ENCODE measurements at regions not wholly inside any gene's neighbourhood (a gene's known extent, or its start where the extent isn't known, plus 50 kb on each side); places are given as distances from the start of the nearest gene placed in this dataset.
"Not testable (repeated sequence)": the region's sequence is repeated elsewhere in the genome, so short reads cannot be mapped to it uniquely, and the experiment has no call there.

DNA sequence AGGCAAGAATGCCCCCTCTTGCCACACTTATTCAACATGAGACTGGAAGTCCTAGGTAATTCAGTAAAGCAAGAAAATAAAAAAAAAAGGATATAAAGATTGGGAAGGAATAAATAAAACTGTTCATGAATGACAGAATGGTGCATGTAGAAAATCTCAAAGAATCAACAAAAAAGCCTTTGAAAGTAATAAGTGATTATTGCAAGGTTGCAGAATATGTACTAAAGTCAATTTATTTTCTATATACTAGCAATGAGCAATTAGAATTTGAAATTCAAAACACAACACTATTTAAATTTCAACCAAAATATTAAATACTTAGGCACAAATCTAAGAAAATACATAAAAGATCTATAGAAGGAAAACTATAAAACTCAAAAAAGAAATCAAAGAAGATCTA is 58.6 kb downstream of the MAGEA10 start:
- H3K4me2 ChIP-seq: no peak overlapping the region
- peaks cover 67% of the 10 kb centered on the region for H3K27me3 ChIP-seq
- no peaks in the 10 kb centered on the region for H4K20me1 ChIP-seq
- no peaks in the 10 kb centered on the region for H3K4me1 ChIP-seq
- no peak overlapping the region for H3K27ac ChIP-seq
- no peaks in the 10 kb centered on the region for H3K9me3 ChIP-seq
- H3K36me3 ChIP-seq: no peaks in the 10 kb centered on the region
- H3K9ac ChIP-seq: no peak overlapping the region
- no peak overlapping the region for H3K4me3 ChIP-seq
- TF ChIP-seq Cebpa-rat (IDR thresholded peaks at IDR 0.05): no peak

DNA sequence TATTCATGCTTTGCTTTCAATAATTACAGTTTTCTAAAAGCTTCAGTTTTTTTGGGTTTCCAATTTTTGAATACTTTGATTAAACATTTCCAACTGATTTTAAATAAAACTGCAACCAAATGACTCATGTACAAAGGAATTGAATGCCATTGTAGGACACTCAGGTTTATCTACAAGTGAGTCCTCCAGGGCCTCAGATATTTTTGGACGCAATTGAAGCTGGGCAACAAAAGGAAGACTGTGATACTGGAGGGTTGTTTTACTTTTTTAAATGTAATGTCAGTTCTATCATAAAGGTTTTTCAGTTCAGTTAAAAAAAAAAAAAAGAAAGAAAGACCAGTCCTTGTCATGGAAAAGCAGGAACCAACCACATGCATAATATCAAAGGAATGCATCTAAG is 64.2 kb downstream of the MAGEA10 start:
- peaks cover 68% of the 10 kb centered on the region for H3K27me3 ChIP-seq
- H4K20me1 ChIP-seq: no peaks in the 10 kb centered on the region

DNA sequence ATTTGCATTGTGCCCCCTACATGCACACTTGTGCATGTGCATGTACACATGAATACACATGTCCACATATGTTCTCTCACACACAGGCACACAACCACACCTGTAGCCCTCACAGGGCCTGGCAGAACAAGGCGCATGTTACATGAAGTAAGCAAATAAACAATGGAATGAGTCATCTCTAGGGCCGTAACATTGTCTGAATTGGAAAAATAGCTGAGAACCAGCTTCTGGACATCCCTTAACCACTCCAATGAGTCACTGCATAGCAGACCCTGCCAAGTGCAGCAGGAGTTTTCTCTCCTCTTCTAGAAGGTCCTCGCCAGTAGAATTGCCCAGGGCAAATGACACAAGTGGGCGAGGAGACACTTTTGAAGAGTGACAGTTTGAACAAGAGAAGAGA is 66.1 kb downstream of the MAGEA10 start:
- H3K9me3 ChIP-seq: no peaks in the 10 kb centered on the region
- H3K9ac ChIP-seq: no peak overlapping the region
- H4K20me1 ChIP-seq: no peaks in the 10 kb centered on the region
- H3K4me2 ChIP-seq: no peak overlapping the region
- TF ChIP-seq Cebpa-rat (IDR thresholded peaks at IDR 0.05): no peak
- no peak overlapping the region for H3K4me3 ChIP-seq
- H3K4me1 ChIP-seq: no peaks in the 10 kb centered on the region
- H3K27me3 ChIP-seq: peaks cover 74% of the 10 kb centered on the region
- no peaks in the 10 kb centered on the region for H3K36me3 ChIP-seq
- H3K27ac ChIP-seq: no peak overlapping the region

More for the DNA sequence above, 64.2 kb downstream of the MAGEA10 start:
- no peaks in the 10 kb centered on the region for H3K4me1 ChIP-seq
- no peak overlapping the region for H3K4me2 ChIP-seq
- H3K4me3 ChIP-seq: no peak overlapping the region
- TF ChIP-seq Cebpa-rat (IDR thresholded peaks at IDR 0.05): no peak
- H3K9me3 ChIP-seq: no peaks in the 10 kb centered on the region
- H3K27ac ChIP-seq: no peak overlapping the region
- no peaks in the 10 kb centered on the region for H3K36me3 ChIP-seq
- H3K9ac ChIP-seq: no peak overlapping the region

DNA sequence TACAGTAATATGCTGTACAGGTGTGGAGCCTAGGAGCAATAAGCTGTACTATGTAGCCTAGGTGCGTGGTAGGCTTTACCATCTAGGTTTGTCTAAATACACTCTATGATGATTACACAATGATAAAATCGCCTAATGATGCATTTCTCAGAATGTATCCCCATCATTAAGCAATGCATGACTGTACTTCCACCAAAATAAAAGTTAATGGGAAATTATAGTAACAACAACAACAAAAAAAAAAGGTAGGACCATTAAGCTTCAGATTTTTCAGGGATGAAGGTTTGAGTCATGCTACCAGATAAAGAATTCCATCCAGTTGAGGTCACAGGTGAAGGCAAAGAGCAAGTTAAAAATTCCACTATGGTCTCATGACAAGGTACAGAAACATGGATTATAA is 68.2 kb downstream of the MAGEA10 start:
- no peaks in the 10 kb centered on the region for H3K4me1 ChIP-seq
- no peaks in the 10 kb centered on the region for H3K36me3 ChIP-seq
- no peaks in the 10 kb centered on the region for H3K9me3 ChIP-seq
- H3K4me3 ChIP-seq: no peak overlapping the region
- H4K20me1 ChIP-seq: no peaks in the 10 kb centered on the region
- H3K9ac ChIP-seq: no peak overlapping the region
- no peak for TF ChIP-seq Cebpa-rat (IDR thresholded peaks at IDR 0.05)
- H3K27me3 ChIP-seq: peaks cover 71% of the 10 kb centered on the region
- no peak overlapping the region for H3K4me2 ChIP-seq
- H3K27ac ChIP-seq: no peak overlapping the region

DNA sequence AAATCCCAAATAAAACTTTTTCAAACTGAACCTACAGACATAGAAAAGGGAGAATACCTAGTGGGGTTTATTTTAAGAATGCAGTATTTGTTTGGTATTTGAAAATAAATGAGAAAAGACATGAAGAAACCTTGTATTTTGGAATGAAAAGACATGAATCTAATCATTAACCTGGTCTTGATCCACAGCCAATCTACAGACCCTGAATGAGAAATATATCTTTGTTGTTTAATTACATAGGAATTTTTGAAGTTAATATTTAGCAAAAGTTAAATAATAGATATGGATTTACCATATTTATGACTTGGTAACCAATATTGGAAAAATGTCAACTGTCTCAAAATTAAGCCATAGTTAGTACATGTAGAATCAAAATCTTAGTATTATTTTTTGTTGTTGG is 76.8 kb downstream of the MAGEA10 start:
- Histone ChIP-seq H3K36me3 (no peaks in the 10 kb centered on the region), H3K27me3 (peaks cover 41% of the 10 kb centered on the region), H3K9me3 (no peaks in the 10 kb centered on the region), H3K27ac (no peak overlapping the region), H3K9ac (no peak overlapping the region), H3K4me2 (no peak overlapping the region), H4K20me1 (no peaks in the 10 kb centered on the region), H3K4me1 (no peaks in the 10 kb centered on the region), H3K4me3 (no peak overlapping the region)
- no peak for TF ChIP-seq Cebpa-rat (IDR thresholded peaks at IDR 0.05)

DNA sequence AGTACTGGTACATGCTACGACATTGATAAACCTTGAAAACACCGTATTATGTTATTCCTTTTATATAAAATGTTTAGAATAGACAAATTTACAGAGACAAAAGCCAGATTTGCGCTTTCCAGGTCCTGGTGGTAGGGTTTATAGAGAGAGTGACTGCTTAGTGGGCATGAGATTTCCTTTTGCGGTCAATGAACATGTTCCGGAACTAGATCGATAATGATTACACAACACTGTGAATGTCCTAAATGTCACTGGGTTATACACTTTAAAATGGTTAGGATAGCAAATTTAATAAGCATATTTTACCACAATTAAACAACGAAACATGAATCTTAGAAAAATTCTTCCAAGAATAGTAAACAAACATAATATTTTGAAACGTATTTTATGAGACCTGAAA is 77.3 kb downstream of the MAGEA10 start:
- Histone ChIP-seq H3K36me3 (no peaks in the 10 kb centered on the region), H4K20me1 (no peaks in the 10 kb centered on the region), H3K9me3 (no peaks in the 10 kb centered on the region), H3K4me1 (no peaks in the 10 kb centered on the region), H3K9ac (no peak overlapping the region), H3K27me3 (peaks cover 39% of the 10 kb centered on the region), H3K4me2 (no peak overlapping the region), H3K27ac (no peak overlapping the region), H3K4me3 (no peak overlapping the region)
- no peak for TF ChIP-seq Cebpa-rat (IDR thresholded peaks at IDR 0.05)

DNA sequence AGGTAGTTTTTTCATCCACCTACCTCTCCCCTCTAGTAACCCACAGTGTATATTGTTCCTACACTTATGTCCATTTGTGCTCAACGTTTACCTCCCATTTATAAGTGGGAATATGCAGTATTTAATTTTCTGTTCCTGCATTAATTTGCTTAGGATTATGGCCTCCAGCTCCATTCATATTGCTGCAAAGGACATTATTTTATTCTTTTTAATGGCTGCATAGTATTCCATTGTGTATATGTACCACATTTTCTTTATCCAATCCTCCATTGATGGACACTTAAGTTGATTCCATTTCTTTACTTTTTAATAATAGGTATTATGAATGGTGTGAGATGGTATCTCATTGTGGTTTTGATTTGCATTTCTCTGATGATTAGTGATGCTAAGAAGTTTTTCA is 76.1 kb upstream of the GABRE start:
- H3K4me1 ChIP-seq, H3K4me2 ChIP-seq, H4K20me1 ChIP-seq, H3K27ac ChIP-seq, H3K36me3 ChIP-seq, H3K4me3 ChIP-seq, H3K9me3 ChIP-seq, H3K9ac ChIP-seq: not testable (repeated sequence)
- peaks cover 42% of the 10 kb centered on the region for H3K27me3 ChIP-seq

DNA sequence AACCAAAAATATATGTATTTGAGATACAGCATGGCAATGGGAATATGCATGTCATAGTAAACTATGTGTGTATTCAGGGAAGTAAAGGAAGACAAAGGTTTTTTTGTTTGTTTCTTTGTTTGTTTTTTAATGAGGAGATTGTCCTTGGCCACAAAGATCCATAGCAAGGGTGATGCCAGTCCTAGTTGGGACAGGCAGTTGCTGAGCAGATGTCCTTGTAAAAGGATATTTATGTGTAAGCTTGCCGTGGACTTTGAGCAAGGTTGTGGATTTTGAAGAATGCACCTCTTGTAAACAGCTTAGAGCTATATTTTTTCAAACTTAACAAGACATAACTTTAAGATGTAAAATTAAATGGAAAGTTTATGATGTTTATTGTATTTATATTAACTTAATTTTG is 69.9 kb upstream of the GABRE start:
- TF ChIP-seq Cebpa-rat (IDR thresholded peaks at IDR 0.05): no peak
- H4K20me1 ChIP-seq: no peaks in the 10 kb centered on the region

DNA sequence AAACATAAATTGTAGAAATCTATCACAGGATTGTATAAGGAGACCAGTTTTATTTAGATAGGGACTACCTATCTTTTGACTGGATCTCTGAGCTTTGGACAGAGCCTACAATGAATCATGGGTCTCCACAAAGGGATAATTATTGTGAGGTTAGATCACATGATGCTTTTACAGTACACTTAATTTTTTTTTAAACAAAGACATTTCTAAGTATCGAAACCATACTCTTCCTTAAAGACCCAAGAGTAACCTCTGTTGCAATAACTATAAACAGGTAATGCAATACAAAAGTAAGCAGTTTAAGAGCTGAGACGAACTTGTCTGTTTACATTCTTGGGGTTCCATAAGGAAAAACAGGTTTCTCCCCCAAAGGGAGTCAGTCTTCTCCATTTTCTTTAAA is 64.3 kb upstream of the GABRE start:
- peaks cover 7% of the 10 kb centered on the region; the same call in 1 of the 2 replicates for H3K27me3 ChIP-seq
- H3K4me3 ChIP-seq: no peak overlapping the region
- no peak overlapping the region for H3K4me2 ChIP-seq
- no peaks in the 10 kb centered on the region for H3K36me3 ChIP-seq
- no peak for TF ChIP-seq Cebpa-rat (IDR thresholded peaks at IDR 0.05)
- no peak overlapping the region for H3K27ac ChIP-seq
- no peak overlapping the region for H3K9ac ChIP-seq
- no peaks in the 10 kb centered on the region for H4K20me1 ChIP-seq
- peaks cover 35% of the 10 kb centered on the region for H3K9me3 ChIP-seq
- H3K4me1 ChIP-seq: no peaks in the 10 kb centered on the region

More for the DNA sequence above, 69.9 kb upstream of the GABRE start:
- H3K4me1 ChIP-seq: no peaks in the 10 kb centered on the region
- H3K27ac ChIP-seq: no peak overlapping the region
- H3K4me3 ChIP-seq: no peak overlapping the region
- no peaks in the 10 kb centered on the region for H3K36me3 ChIP-seq
- no peak overlapping the region for H3K4me2 ChIP-seq
- H3K9me3 ChIP-seq: peaks cover 21% of the 10 kb centered on the region
- peaks cover 28% of the 10 kb centered on the region for H3K27me3 ChIP-seq
- H3K9ac ChIP-seq: no peak overlapping the region

DNA sequence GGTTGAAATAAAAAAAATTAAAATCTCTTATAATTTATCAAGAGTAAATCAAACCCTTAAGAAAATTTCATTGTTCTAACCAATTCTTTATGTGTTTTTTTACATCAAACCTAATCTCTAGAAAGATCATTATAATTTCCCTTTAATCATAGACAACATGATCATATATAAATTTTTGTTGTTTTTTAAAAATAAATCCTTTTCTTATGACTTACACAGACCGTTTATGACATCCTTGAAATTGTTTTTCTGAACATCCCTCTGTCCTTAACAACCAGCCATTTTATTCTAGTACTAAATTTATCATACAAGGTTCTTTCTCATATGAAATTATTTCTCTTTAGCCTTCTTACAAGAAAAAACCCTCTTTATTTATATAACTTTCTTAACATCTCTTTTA is 62.7 kb upstream of the GABRE start:
- H3K27me3 ChIP-seq: peaks cover 6% of the 10 kb centered on the region; the same call in 1 of the 2 replicates
- no peaks in the 10 kb centered on the region for H4K20me1 ChIP-seq
- H3K9ac ChIP-seq: no peak overlapping the region
- TF ChIP-seq Cebpa-rat (IDR thresholded peaks at IDR 0.05): no peak
- no peak overlapping the region for H3K4me2 ChIP-seq
- no peak overlapping the region for H3K27ac ChIP-seq
- H3K4me1 ChIP-seq: no peaks in the 10 kb centered on the region
- peaks cover 35% of the 10 kb centered on the region for H3K9me3 ChIP-seq
- no peaks in the 10 kb centered on the region for H3K36me3 ChIP-seq
- no peak overlapping the region for H3K4me3 ChIP-seq

DNA sequence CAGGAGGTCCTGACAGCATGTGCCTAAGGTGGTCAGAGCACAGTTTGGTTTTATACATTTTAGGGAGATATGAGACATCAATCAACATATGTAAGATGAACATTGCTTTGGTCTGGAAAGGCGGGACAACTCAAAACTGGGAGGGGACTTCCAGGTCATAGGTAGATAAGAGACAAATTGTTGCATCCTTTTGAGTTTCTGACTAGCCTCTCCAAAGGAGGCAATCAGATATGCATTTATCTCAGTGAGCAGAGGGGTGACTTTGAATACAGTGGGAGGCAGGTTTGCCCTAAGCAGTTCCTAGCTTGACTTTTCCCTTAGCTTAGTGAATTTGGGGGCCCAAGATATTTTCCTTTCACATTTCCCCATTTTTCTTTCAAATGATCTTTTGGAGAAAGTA is 56.9 kb upstream of the GABRE start:
- H3K4me2 ChIP-seq, H3K36me3 ChIP-seq, H4K20me1 ChIP-seq, H3K27ac ChIP-seq, H3K4me1 ChIP-seq, H3K9ac ChIP-seq, H3K9me3 ChIP-seq, H3K4me3 ChIP-seq: not testable (repeated sequence)
- H3K27me3 ChIP-seq: peaks cover 47% of the 10 kb centered on the region

All from BLaER1 (cell line).